ENCODE measurements at regions not wholly inside any gene's neighbourhood (a gene's known extent, or its start where the extent isn't known, plus 50 kb on each side); places are given as distances from the start of the nearest gene placed in this dataset.

DNA sequence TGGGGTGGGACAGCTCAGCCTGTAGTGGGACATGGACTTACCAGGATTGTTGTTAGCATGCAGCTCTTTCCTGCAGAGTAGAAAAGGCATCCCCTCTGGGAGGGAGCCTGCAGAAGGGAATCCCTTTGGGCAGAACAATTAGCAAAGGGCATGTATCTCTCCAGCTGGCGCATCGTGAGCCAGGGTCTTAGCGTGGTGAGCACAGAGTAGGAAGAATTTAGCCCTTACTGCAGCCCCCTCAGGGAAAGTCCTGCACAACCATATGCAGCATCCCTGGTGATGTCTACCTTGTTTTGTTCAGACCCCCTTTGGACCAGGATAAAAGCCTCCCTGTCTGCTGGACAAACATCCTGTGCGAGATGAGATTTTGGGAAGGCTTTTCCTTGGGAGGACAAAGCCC, 292.1 kb downstream of the SLC4A3 start:
- TF ChIP-seq, protein P1, sequence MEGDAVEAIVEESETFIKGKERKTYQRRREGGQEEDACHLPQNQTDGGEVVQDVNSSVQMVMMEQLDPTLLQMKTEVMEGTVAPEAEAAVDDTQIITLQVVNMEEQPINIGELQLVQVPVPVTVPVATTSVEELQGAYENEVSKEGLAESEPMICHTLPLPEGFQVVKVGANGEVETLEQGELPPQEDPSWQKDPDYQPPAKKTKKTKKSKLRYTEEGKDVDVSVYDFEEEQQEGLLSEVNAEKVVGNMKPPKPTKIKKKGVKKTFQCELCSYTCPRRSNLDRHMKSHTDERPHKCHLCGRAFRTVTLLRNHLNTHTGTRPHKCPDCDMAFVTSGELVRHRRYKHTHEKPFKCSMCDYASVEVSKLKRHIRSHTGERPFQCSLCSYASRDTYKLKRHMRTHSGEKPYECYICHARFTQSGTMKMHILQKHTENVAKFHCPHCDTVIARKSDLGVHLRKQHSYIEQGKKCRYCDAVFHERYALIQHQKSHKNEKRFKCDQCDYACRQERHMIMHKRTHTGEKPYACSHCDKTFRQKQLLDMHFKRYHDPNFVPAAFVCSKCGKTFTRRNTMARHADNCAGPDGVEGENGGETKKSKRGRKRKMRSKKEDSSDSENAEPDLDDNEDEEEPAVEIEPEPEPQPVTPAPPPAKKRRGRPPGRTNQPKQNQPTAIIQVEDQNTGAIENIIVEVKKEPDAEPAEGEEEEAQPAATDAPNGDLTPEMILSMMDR (conservative IDR thresholded peaks at IDR 0.05): no peak
- Histone ChIP-seq H2BK12ac (ENCODE audit: insufficient read length, low read depth, low read length) (no peak overlapping the region), H2AFZ (ENCODE audit: low read length) (no peak overlapping the region), H3K56ac (ENCODE audit: insufficient read length, low read depth, low read length) (no peak overlapping the region), H3K27ac (ENCODE audit: insufficient read length, low read depth, low read length) (no peak overlapping the region), H3K18ac (ENCODE audit: insufficient read length, low read depth, low read length) (no peak overlapping the region), H3K27me3 (ENCODE audit: insufficient read depth, low read length) (no peaks in the 10 kb centered on the region), H2BK20ac (ENCODE audit: low read depth, low read length, poor library complexity, severe bottlenecking) (no peak overlapping the region), H3K9me3 (ENCODE audit: control insufficient read depth, low read depth, low read length) (no peaks in the 10 kb centered on the region), H2BK5ac (ENCODE audit: insufficient read length, low read length) (no peak overlapping the region), H3K23me2 (ENCODE audit: insufficient read length, low read depth, low read length, poor library complexity, severe bottlenecking) (no peaks in the 10 kb centered on the region), H2BK120ac (ENCODE audit: low read depth, low read length, poor library complexity, severe bottlenecking) (no peak overlapping the region), H4K5ac (ENCODE audit: insufficient read length, low read depth, low read length) (no peak overlapping the region), H3K4ac (ENCODE audit: low read depth, low read length) (no peak overlapping the region), H3K79me1 (ENCODE audit: insufficient read depth, low read depth, low read length, poor library complexity, severe bottlenecking) (no peaks in the 10 kb centered on the region), H3T11ph (ENCODE audit: low read length) (no peak overlapping the region), H4K91ac (ENCODE audit: insufficient read length, low read depth, low read length) (no peak overlapping the region), H3K79me2 (ENCODE audit: insufficient read depth, low read length) (no peaks in the 10 kb centered on the region), H4K8ac (replicated peaks; ENCODE audit: insufficient read length, low read depth, low read length) (no peak overlapping the region), H2BK15ac (ENCODE audit: low read depth, low read length) (no peak overlapping the region), H3K4me2 (ENCODE audit: insufficient read depth, insufficient read length, low read length) (no peak overlapping the region), H3K23ac (ENCODE audit: insufficient read length, low read depth, low read length) (no peak overlapping the region), H3K4me1 (ENCODE audit: insufficient read depth, low read length) (no peaks in the 10 kb centered on the region), H3K9ac (ENCODE audit: extremely low read depth, insufficient read length, low read length) (no peak overlapping the region), H4K20me1 (ENCODE audit: control insufficient read depth, insufficient read depth, insufficient read length) (no peaks in the 10 kb centered on the region), H2AK5ac (ENCODE audit: insufficient read length, low read length) (no peak overlapping the region), H3K14ac (ENCODE audit: insufficient read depth, low read length) (no peak overlapping the region)
- Mint-ChIP-seq H3K4me1 (peaks cover 9 to 19% of the 10 kb centered on the region in 2 experiments), H3K27me3 (ENCODE audit: low read depth) (no peaks in the 10 kb centered on the region), H3K9me3 (no peaks in the 10 kb centered on the region), H3K27ac (no peak overlapping the region), H3K36me3 (ENCODE audit: insufficient read depth in 1 of 3, low read depth in 3 of 3) (no peaks in the 10 kb centered on the region), H3K4me3 (no peak overlapping the region)
- no peak for DNase-seq
- no CpG with 5 or more reads among the region's 4 CpGs for WGBS (ENCODE audit: extremely low coverage, insufficient read length, low lambda C conversion rate)
